Peyer's patch (tissue), 4 donors: ENCODE measurements at regions not wholly inside any gene's neighbourhood (a gene's known extent, or its start where the extent isn't known, plus 50 kb on each side); places are given as distances from the start of the nearest gene placed in this dataset.

Experiments
- DNase-seq, 3 donors: peaks; one replicate each; pipeline ENCODE4 v3.0.0-alpha.2; 2017 to 2019
- H3K27ac ChIP-seq, 4 donors: fragments of 200-600 bp; sonication (generic); one replicate each; pipeline ENCODE4 v1.5.1; 2016 to 2019
- H3K27me3 ChIP-seq, 2 donors: fragments of 200-600 bp; sonication (generic); one replicate each; pipeline ENCODE4 v1.5.1; 2019
- H3K36me3 ChIP-seq, 3 donors: fragments of 200-600 bp; sonication (generic); one replicate each; pipeline ENCODE4 v1.5.1; 2016 to 2019
- H3K4me1 ChIP-seq, 4 donors: fragments of 200-600 bp; sonication (generic); one replicate each; pipeline ENCODE4 v1.5.1; 2016 to 2019
- H3K4me3 ChIP-seq, 4 donors: fragments of 200-600 bp; sonication (generic); 1 replicate in 3 of 4; 2 replicates in 1 of 4; pipeline ENCODE4 v1.5.1; 2016 to 2019; ENCODE audit warnings: mild to moderate bottlenecking in 1 of 4
- H3K9me3 ChIP-seq, 4 donors: fragments of 200-600 bp; sonication (generic); one replicate each; pipeline ENCODE4 v1.5.1; 2016 to 2019; ENCODE audit warnings: mild to moderate bottlenecking in 1 of 4
- CTCF ChIP-seq, 6 experiments: fragments of 450-650 bp in 4 of 6; fragments of 200-600 bp in 2 of 6; sonication (generic) in 1 of 6; IDR thresholded peaks; one replicate each; pipeline ENCODE4 v1.5.1; 2017 to 2019; ENCODE audit warnings: antibody characterized with exemption in 6 of 6, mild to moderate bottlenecking in 3 of 6, moderate library complexity in 1 of 6
- POLR2A ChIP-seq, 2 donors: fragments of 450-650 bp; IDR thresholded peaks; one replicate each; pipeline ENCODE4 v1.5.1; 2017; ENCODE audit warnings: antibody characterized with exemption in 2 of 2, mild to moderate bottlenecking in 2 of 2, moderate library complexity in 2 of 2

- DNase-seq = no peak
Observed at GRCh38 chr13:64925284-64925683, 2304.9 kb downstream of the PCDH9 start.

GRCh38 chr13:64924401-64924800, 2305.7 kb downstream of the PCDH9 start:
- H3K4me1 ChIP-seq = no peaks in the 10 kb centered on the region
- no peak overlapping the region for H3K4me3 ChIP-seq
- no peak for DNase-seq
- no peaks in the 10 kb centered on the region for H3K9me3 ChIP-seq
- no peak overlapping the region for H3K27ac ChIP-seq
- H3K36me3 ChIP-seq = no peaks in the 10 kb centered on the region
- H3K27me3 ChIP-seq = no peaks in the 10 kb centered on the region
- TF ChIP-seq CTCF (IDR thresholded peaks at IDR 0.05) = no peak
- TF ChIP-seq POLR2A (IDR thresholded peaks at IDR 0.05) = no peak

More at GRCh38 chr13:64925284-64925683, 2304.9 kb downstream of the PCDH9 start:
- no peak overlapping the region for H3K4me3 ChIP-seq
- H3K27me3 ChIP-seq = no peaks in the 10 kb centered on the region
- H3K27ac ChIP-seq = no peak overlapping the region
- H3K9me3 ChIP-seq = no peaks in the 10 kb centered on the region
- TF ChIP-seq CTCF (IDR thresholded peaks at IDR 0.05) = no peak
- TF ChIP-seq POLR2A (IDR thresholded peaks at IDR 0.05) = no peak
- no peaks in the 10 kb centered on the region for H3K36me3 ChIP-seq
- H3K4me1 ChIP-seq = no peaks in the 10 kb centered on the region

GRCh38 chr13:64917566-64917965, 2312.6 kb downstream of the PCDH9 start:
- H3K9me3 ChIP-seq = no peaks in the 10 kb centered on the region
- no peaks in the 10 kb centered on the region for H3K4me1 ChIP-seq
- DNase-seq = no peak
- H3K36me3 ChIP-seq = no peaks in the 10 kb centered on the region
- no peaks in the 10 kb centered on the region for H3K27me3 ChIP-seq
- TF ChIP-seq POLR2A (IDR thresholded peaks at IDR 0.05) (no peak), CTCF (IDR thresholded peaks at IDR 0.05) (no peak)
- no peak overlapping the region for H3K27ac ChIP-seq
- no peak overlapping the region for H3K4me3 ChIP-seq

- no peaks in the 10 kb centered on the region for H3K27me3 ChIP-seq
- H3K4me3 ChIP-seq = no peak overlapping the region
- no peak for DNase-seq
- no peaks in the 10 kb centered on the region for H3K36me3 ChIP-seq
- TF ChIP-seq POLR2A (IDR thresholded peaks at IDR 0.05) (no peak), CTCF (IDR thresholded peaks at IDR 0.05) (no peak)
- H3K9me3 ChIP-seq = no peaks in the 10 kb centered on the region
- H3K27ac ChIP-seq = no peak overlapping the region
- H3K4me1 ChIP-seq = no peaks in the 10 kb centered on the region
Observed at GRCh38 chr13:64912141-64912540, 2318.0 kb downstream of the PCDH9 start.

- Histone ChIP-seq H3K27ac (no peak overlapping the region), H3K36me3 (no peaks in the 10 kb centered on the region), H3K27me3 (no peaks in the 10 kb centered on the region), H3K4me3 (no peak overlapping the region), H3K9me3 (no peaks in the 10 kb centered on the region), H3K4me1 (no peaks in the 10 kb centered on the region)
- no peak for TF ChIP-seq CTCF (IDR thresholded peaks at IDR 0.05)
- no peak for TF ChIP-seq POLR2A (IDR thresholded peaks at IDR 0.05)
- no peak for DNase-seq
Observed at GRCh38 chr13:64910096-64910495, 2320.0 kb downstream of the PCDH9 start.

GRCh38 chr13:64909184-64909583, 2321.0 kb downstream of the PCDH9 start:
- Histone ChIP-seq H3K36me3 (no peaks in the 10 kb centered on the region), H3K4me3 (no peak overlapping the region), H3K9me3 (no peaks in the 10 kb centered on the region), H3K27ac (no peak overlapping the region), H3K4me1 (no peaks in the 10 kb centered on the region), H3K27me3 (no peaks in the 10 kb centered on the region)
- DNase-seq = no peak
- TF ChIP-seq POLR2A (IDR thresholded peaks at IDR 0.05) (no peak), CTCF (IDR thresholded peaks at IDR 0.05) (no peak)
